ENCODE measurements at regions not wholly inside any gene's neighbourhood (a gene's known extent, or its start where the extent isn't known, plus 50 kb on each side); places are given as distances from the start of the nearest gene placed in this dataset.
"Not testable (repeated sequence)": the region's sequence is repeated elsewhere in the genome, so short reads cannot be mapped to it uniquely, and the experiment has no call there.

DNA sequence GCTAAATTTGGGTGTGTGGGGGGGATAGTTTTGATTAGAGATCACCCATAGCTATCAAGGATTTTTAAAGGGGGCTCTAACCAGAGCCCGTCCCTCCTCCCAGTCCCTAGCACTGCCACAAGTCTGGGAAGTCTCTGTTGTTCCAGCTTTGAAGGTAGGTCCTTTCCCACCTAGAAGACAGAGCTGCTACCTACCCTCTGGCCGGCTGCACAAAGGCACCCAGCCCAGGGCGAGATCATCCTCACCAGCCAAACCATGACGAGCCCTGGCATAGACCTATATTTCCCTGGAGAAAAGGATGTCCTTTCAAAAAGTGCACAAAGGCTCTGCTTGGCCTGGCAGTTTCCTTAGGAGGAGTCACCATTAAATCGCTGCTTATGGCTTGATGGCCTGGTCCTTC, 147.8 kb downstream of the CYP26A1 start:
- H3K4me3 Mint-ChIP-seq = no peak overlapping the region
- no peaks in the 10 kb centered on the region for H3K9me3 Mint-ChIP-seq
- H3K4me1 Mint-ChIP-seq = no peaks in the 10 kb centered on the region
- H3K27ac Mint-ChIP-seq = no peak overlapping the region
- DNase-seq = no peak
- no peaks in the 10 kb centered on the region for H3K36me3 Mint-ChIP-seq (ENCODE audit: low read depth)
- H3K27me3 Mint-ChIP-seq = peaks cover 2% of the 10 kb centered on the region
- ATAC-seq = no peak

GRCh38 chr10:93222211-93222754, 148.6 kb downstream of the CYP26A1 start:
- peaks cover 2% of the 10 kb centered on the region for H3K27me3 Mint-ChIP-seq
- ATAC-seq (no peak), DNase-seq (no peak)
- H3K4me1 Mint-ChIP-seq = no peaks in the 10 kb centered on the region
- H3K4me3 Mint-ChIP-seq = no peak overlapping the region
- H3K9me3 Mint-ChIP-seq = no peaks in the 10 kb centered on the region
- no peaks in the 10 kb centered on the region for H3K36me3 Mint-ChIP-seq (ENCODE audit: low read depth)
- no peak overlapping the region for H3K27ac Mint-ChIP-seq

- ATAC-seq = no peak
- no peak overlapping the region for H3K4me3 Mint-ChIP-seq
- H3K27me3 Mint-ChIP-seq = peaks cover 2% of the 10 kb centered on the region
- no peaks in the 10 kb centered on the region for H3K9me3 Mint-ChIP-seq
- no peaks in the 10 kb centered on the region for H3K36me3 Mint-ChIP-seq (ENCODE audit: low read depth)
- no peak overlapping the region for H3K27ac Mint-ChIP-seq
- no peak for DNase-seq
- no peaks in the 10 kb centered on the region for H3K4me1 Mint-ChIP-seq
Observed at GRCh38 chr10:93222876-93223275, 149.2 kb downstream of the CYP26A1 start.

DNA sequence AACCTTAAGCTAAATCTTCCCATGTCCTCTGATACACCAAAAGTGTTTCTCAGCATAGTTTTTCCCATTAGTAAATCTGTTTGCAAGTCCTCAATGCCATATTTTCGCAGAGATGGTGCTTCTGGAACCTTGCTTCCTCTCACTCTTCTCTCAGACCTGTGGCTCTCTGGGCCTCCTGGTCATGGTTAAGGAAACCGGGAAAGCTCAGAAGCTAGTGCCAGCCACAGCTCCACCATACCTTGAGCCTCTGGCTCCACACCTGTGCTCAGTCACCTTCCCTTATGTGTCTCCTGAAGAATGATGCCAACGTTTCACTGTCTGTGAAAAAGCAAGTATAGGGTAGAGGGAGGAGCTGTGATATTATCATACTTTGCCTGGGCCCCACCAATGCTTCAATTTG, 149.6 kb downstream of the CYP26A1 start:
- ATAC-seq = no peak
- H3K27ac Mint-ChIP-seq = no peak overlapping the region
- DNase-seq = no peak
- H3K4me1 Mint-ChIP-seq = no peaks in the 10 kb centered on the region
- no peaks in the 10 kb centered on the region for H3K36me3 Mint-ChIP-seq (ENCODE audit: low read depth)
- no peak overlapping the region for H3K4me3 Mint-ChIP-seq
- no peaks in the 10 kb centered on the region for H3K9me3 Mint-ChIP-seq
- H3K27me3 Mint-ChIP-seq = no peaks in the 10 kb centered on the region

- DNase-seq (no peak), ATAC-seq (no peak)
- Mint-ChIP-seq H3K4me1 (no peaks in the 10 kb centered on the region), H3K4me3 (no peak overlapping the region), H3K9me3 (no peaks in the 10 kb centered on the region), H3K27ac (no peak overlapping the region), H3K36me3 (ENCODE audit: low read depth) (no peaks in the 10 kb centered on the region), H3K27me3 (no peaks in the 10 kb centered on the region)
Observed at GRCh38 chr10:93224005-93224779, 150.5 kb downstream of the CYP26A1 start.

- Mint-ChIP-seq H3K9me3 (no peaks in the 10 kb centered on the region), H3K4me1 (no peaks in the 10 kb centered on the region), H3K27me3 (no peaks in the 10 kb centered on the region), H3K36me3 (ENCODE audit: low read depth) (no peaks in the 10 kb centered on the region), H3K27ac (no peak overlapping the region), H3K4me3 (no peak overlapping the region)
- DNase-seq (no peak), ATAC-seq (no peak)
Observed at GRCh38 chr10:93225938-93226337, 152.2 kb downstream of the CYP26A1 start.

- DNase-seq (no peak), ATAC-seq (no peak)
- H3K4me3 Mint-ChIP-seq = no peak overlapping the region
- no peaks in the 10 kb centered on the region for H3K9me3 Mint-ChIP-seq
- no peaks in the 10 kb centered on the region for H3K27me3 Mint-ChIP-seq
- H3K27ac Mint-ChIP-seq = no peak overlapping the region
- no peaks in the 10 kb centered on the region for H3K36me3 Mint-ChIP-seq (ENCODE audit: low read depth)
- H3K4me1 Mint-ChIP-seq = no peaks in the 10 kb centered on the region
Observed at GRCh38 chr10:93226619-93227018, 152.9 kb downstream of the CYP26A1 start.

DNA sequence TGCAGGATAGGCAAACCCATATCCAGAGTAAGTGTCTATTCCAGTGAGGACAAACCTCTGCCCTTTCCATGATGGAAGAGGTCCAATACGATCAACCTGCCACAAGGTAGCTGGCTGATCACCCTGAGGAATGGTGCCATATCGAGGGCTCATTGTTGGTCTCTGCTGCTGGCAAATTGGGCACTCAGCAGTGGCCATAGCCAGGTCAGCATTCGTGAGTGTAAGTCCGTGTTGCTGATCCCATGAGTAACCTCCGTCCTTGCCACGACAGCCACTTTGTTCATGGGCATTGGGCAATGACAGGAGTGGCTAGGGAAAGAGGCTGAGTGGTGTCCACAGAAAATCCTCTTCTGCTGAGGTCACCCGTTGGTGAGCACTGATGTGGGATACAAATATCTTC, 156.9 kb downstream of the CYP26A1 start:
- ATAC-seq; H3K4me1 Mint-ChIP-seq; DNase-seq; H3K9me3 Mint-ChIP-seq; H3K4me3 Mint-ChIP-seq; H3K36me3 Mint-ChIP-seq (ENCODE audit: low read depth); H3K27me3 Mint-ChIP-seq; H3K27ac Mint-ChIP-seq: not testable (repeated sequence)

DNA sequence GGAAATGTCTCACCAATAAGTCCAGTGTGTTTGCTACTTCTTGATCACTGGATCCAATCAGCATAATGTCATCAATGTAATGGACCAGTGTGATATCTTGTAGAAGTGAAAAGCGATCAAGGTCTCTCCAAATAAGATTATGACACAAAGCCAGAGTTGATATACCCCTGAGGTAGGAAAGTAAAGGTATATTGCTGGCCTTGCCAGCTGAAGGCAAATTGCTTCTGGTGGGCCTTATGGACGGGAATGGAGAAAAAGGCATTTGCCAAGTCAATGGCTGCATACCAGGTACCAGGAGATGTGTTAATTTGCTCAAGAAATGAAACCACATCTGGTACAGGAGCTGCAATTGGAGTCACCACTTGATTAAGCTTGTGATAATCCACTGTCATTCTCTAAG, 158.5 kb downstream of the CYP26A1 start:
- H3K9me3 Mint-ChIP-seq; H3K36me3 Mint-ChIP-seq (ENCODE audit: low read depth); ATAC-seq; H3K27ac Mint-ChIP-seq; H3K4me3 Mint-ChIP-seq; H3K27me3 Mint-ChIP-seq; DNase-seq; H3K4me1 Mint-ChIP-seq: not testable (repeated sequence)

DNA sequence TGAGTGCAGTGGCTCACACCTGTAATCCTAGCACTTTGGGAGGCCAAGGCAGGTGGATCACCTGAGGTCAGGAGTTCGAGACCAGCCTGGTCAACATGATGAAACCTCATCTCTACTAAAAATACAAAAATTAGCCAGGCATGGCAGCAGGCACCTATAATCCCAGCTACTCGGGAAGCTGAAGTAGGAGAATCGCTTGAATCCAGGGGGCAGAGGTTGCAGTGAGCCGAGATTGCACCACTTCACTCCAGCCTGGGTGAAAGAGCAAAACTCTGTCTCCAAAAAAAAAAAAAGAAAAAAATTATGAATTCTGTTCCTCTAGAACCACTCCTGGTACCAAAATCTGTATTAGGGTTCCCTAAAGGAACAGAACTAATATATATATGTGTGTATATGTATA, 161.2 kb downstream of the CYP26A1 start:
- H3K27ac Mint-ChIP-seq; H3K9me3 Mint-ChIP-seq; H3K4me1 Mint-ChIP-seq; ATAC-seq; DNase-seq; H3K36me3 Mint-ChIP-seq (ENCODE audit: low read depth); H3K4me3 Mint-ChIP-seq; H3K27me3 Mint-ChIP-seq: not testable (repeated sequence)

- no peaks in the 10 kb centered on the region for H3K9me3 Mint-ChIP-seq
- H3K4me3 Mint-ChIP-seq = no peak overlapping the region
- H3K27ac Mint-ChIP-seq = no peak overlapping the region
- DNase-seq = no peak
- no peak for ATAC-seq
- peaks cover 6% of the 10 kb centered on the region for H3K27me3 Mint-ChIP-seq
- no peaks in the 10 kb centered on the region for H3K4me1 Mint-ChIP-seq
- no peaks in the 10 kb centered on the region for H3K36me3 Mint-ChIP-seq (ENCODE audit: low read depth)
Observed at GRCh38 chr10:93235686-93236085, 162.0 kb downstream of the CYP26A1 start.

GRCh38 chr10:93236393-93237040, 162.8 kb downstream of the CYP26A1 start:
- H3K9me3 Mint-ChIP-seq = no peaks in the 10 kb centered on the region
- no peak for ATAC-seq
- H3K4me3 Mint-ChIP-seq = no peak overlapping the region
- no peak for DNase-seq
- H3K4me1 Mint-ChIP-seq = no peaks in the 10 kb centered on the region
- peaks cover 6% of the 10 kb centered on the region for H3K27me3 Mint-ChIP-seq
- no peak overlapping the region for H3K27ac Mint-ChIP-seq
- no peaks in the 10 kb centered on the region for H3K36me3 Mint-ChIP-seq (ENCODE audit: low read depth)

- H3K4me3 Mint-ChIP-seq = no peak overlapping the region
- no peak overlapping the region for H3K27ac Mint-ChIP-seq
- no peaks in the 10 kb centered on the region for H3K36me3 Mint-ChIP-seq (ENCODE audit: low read depth)
- H3K9me3 Mint-ChIP-seq = no peaks in the 10 kb centered on the region
- peaks cover 6% of the 10 kb centered on the region for H3K27me3 Mint-ChIP-seq
- H3K4me1 Mint-ChIP-seq = no peaks in the 10 kb centered on the region
- DNase-seq (no peak), ATAC-seq (no peak)
Observed at GRCh38 chr10:93245147-93245546, 171.5 kb downstream of the CYP26A1 start.

DNA sequence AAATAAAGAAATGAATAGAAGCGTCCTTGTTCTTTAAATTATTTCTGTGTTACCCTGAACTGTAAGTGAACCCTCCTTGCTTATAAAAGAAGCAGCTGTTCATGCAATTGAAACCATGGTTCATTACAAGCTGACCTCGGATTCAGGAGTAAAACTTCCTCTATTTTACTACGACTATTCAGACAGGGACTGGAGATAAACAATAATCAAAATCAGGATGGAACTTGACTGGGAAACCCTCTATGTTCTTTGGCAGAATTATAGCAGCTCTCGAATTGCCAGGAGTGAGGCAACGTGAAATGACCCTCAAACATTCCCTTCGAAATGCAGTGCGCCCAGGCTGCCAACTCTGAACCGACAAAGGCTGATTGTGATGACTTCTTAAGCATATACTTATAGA, 172.1 kb downstream of the CYP26A1 start:
- DNase-seq = no peak
- H3K9me3 Mint-ChIP-seq = no peaks in the 10 kb centered on the region
- ATAC-seq = no peak
- no peaks in the 10 kb centered on the region for H3K36me3 Mint-ChIP-seq (ENCODE audit: low read depth)
- H3K27me3 Mint-ChIP-seq = peaks cover 6% of the 10 kb centered on the region
- no peak overlapping the region for H3K27ac Mint-ChIP-seq
- H3K4me3 Mint-ChIP-seq = no peak overlapping the region
- H3K4me1 Mint-ChIP-seq = no peaks in the 10 kb centered on the region

- H3K36me3 Mint-ChIP-seq (ENCODE audit: low read depth) = no peaks in the 10 kb centered on the region
- no peak overlapping the region for H3K27ac Mint-ChIP-seq
Observed at GRCh38 chr10:93248583-93249227, 175.0 kb downstream of the CYP26A1 start.

More at GRCh38 chr10:93248583-93249227, 175.0 kb downstream of the CYP26A1 start:
- ATAC-seq (no peak), DNase-seq (no peak)
- H3K9me3 Mint-ChIP-seq = no peaks in the 10 kb centered on the region
- no peak overlapping the region for H3K4me3 Mint-ChIP-seq
- H3K4me1 Mint-ChIP-seq = no peaks in the 10 kb centered on the region
- peaks cover 6% of the 10 kb centered on the region for H3K27me3 Mint-ChIP-seq

All from activated naive CD8-positive, alpha-beta T cell treated with anti-CD3 and anti-CD28 coated beads, Interleukin-2, amount 50 U/mL, for 24 hours (primary cell).